Stimulated activated CD4-positive, alpha-beta T cell treated with anti-CD3 and anti-CD28 coated beads, Interleukin-2, amount 100 ng/mL, for 4 hours (primary cell): ENCODE measurements at regions not wholly inside any gene's neighbourhood (a gene's known extent, or its start where the extent isn't known, plus 50 kb on each side); places are given as distances from the start of the nearest gene placed in this dataset.

Experiments used
- DNase-seq: peaks from one replicate; pipeline ENCODE4 v3.0.0-alpha.2; 2020; ENCODE audit warnings: low read depth

DNA sequence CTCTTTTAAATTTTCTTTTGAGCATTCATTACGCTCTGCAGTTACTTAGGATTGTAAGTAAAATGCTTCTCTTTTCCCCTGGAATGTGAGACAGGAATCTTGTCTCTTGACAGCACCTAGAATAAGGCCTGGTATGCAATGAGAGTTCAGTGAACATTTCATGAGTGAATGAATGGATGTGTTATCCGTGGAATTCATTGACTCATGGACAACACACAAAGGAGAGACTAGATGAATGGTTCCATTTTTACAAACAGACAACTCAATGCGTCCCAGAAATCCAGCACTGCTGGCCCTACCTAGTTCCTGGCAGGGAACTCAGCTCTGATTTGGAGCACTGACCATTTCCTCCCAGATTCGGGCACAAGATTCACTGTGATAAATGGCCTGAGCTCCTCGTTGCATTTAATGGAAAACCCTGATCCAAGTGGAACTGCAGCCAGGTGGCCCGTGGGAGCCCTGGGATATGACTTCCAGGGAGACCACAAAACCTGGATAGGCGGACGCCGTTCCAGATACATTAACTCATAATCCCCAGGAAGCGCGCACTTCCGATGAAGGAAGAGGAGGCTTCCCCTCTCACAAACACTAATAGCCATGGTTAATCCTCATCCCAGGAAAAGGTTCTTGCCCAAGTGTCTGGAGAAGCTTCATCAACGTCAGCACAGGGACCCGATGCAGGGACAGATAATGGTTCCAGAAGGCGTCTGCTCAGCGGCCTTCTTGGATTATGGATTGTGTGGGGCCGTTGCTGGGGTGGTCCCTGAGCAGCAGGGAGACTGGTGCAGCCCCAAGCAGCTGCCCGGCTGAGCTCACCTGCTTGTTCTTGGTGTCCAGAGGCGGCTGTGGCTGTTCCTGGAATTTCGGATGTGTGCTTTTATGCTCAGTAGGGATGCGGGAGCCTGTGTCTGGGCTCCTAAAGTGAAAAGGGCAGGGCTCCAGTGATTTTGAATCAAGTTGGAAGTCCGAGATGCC lies 211.1 kb upstream of the TSHZ3 start:
- DNase-seq, result no peak

DNA sequence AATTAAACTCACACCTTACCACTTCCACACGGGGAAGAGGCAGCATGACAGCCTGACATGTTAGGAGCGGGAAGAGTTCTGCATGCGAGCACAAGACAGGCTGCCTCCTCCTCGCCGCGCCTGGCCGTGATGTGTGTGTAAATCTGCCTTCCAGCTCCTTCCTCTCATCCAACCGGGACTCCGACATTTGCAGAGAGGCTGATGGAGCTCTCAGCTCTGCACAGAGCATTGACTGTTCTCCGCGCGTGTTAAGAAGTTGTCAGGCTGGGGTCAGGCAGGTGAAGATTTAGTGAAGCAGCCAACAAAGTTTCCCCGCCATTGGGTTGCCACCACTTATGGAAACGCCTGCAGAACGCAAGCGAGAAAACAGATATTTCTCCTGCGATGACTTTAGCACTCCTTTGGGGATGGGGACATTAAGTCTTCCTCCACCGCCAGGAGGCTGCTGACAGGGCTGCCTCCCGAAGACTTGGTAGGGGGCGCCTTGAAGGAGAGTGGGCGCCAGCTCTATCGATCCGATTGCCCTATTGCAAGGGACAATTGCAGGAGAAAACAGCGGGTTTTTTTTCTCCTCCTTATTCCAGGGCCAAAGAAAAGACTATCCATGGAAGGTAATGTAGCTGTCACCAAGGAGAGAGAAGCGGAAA lies 213.9 kb upstream of the TSHZ3 start:
- DNase-seq, result no peak

DNA sequence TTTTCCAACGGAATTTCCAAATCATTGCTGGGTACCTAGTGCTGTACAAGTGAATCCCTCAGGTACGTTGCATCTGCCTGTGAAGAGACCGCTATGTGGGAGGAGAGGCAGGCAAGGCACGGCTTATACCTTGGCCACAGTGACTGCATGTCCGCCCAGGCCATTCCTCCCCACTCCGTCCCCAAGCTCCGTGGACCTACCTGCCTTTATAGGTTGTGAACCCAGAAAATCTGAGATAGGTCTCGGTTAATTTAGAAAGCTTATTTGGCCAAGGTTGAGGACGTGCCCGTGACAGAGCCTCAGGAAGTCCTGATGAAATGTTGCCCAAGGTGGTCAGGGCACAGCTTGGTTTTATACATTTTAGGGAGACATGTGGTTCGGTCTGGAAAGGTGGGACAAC lies 218.5 kb upstream of the TSHZ3 start:
- no peak for DNase-seq

DNA sequence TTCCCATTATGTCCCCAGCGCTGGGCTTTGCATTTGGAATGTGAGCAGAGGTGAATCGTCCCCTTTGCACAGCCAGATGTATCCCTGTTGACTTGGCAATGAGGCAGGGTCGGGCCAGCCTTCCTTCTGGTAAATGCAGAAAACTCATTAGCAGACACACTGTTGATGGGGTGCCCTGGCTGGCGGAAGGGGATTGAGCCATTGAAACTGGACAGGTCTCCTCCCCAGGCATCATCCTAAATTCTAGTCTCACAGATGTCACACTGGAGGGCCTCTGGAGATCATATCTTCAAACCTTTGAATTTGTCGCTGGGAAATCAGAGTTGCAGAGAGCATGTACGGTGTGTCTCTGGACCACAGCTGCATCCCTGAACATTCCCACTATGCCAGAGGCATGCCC lies 219.5 kb upstream of the TSHZ3 start:
- no peak for DNase-seq

DNA sequence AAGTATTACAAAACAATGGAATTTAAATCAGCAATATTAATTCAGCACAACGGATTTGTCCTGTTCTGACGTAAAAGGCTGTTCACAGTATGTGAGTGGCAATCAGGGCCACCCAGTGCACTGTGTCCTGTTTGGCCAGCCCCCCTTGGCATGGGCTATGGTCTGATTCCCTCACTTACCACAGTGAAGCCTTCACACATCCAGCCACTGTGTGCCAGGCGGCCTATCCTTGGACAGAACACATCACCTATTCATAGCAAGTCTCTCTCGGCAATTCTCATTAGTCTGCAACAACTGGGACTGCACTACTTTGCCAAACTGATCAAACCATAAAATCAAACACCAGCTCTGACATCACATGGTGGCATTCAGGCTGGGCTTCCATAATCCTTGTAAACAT lies 221.5 kb upstream of the TSHZ3 start:
- no peak for DNase-seq

DNA sequence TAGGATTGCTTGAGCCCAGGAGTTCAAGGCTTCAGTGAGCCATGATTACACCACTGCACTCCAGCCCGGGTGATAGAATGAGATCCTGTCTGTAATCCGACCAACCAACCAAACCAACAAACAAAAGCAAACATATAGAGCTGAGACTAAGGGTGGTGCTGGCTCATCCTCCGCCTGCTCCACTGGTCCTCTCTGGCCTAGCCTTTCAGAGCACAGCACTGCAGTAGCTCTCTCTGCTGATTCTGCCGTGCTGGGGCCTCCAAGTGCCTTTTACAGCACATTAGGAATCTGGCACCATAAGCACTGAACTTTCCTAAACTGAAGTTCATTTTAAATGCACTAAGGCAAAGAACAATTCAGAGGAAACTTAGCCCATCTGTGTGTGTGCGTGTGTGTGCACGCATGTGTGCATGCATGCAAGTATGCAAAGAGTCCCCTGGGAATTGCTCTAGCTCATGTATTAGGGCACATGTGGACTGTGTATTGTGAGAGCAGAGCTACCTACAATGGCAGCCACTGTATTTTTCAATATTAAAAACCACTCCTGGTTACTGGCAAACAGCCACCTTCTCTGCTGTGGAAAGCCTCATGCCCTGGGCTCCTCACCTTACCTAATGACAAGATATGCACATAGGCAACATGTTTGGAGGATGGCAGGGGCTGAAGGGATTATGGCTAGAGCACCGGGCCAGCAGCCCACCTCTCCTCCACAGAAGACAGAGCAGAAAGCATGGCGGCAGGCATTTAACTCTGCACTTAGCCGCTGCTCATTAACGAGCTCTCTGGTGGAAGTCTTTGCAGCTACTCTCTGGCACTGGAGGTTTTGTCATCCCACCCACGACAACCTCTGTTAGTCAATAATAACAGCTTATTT lies 223.1 kb upstream of the TSHZ3 start:
- DNase-seq, result no peak

DNA sequence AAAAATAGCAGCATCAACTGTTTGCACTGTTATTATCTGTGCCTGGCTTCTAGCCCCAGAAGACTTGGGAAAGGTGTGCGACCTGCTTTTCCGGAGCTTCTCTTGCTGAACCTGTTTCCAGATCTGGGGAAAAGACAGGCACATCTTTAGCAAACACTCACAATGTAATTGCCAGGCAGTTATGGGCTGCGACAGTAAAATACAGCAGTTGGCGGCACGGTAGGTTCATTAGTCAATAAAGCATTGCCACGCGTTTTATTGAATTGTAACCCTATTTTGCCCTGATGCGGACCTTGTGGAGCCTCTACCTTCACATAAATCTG lies 223.7 kb upstream of the TSHZ3 start:
- DNase-seq, result no peak

DNA sequence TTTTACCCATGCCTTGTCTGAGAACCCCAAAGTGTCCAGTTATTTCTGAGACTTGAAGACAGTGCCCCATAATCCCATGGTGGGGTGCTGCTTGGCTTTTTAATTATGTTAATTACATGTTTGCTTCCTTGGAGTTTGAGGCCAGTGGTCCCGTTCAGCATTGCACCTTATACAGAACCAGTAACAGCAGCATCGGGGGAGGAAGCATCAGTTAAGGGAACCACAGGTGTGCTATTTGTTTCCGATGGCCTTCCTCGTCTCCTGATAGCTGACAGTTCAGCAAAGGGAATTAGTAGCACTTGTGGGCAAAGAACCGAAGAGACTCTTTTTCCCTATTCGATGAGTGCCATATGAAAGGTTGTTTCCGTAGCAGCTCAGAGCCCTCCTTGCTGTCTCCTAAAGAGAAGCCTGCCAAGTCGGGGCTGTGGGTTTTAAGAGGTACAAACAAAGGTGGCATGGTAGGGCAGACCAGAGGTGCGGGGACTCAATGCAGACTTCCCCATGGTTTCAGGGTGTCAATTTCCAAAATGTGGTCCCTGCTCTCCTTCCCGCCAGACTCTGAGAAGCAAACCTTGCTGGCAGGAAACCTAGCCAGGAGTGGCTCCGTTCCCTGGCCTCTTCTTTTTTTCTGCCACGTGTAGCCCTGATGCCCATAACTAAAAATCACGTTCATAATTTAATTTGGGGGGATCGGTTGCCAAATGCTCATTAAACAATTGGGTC lies 225.2 kb upstream of the TSHZ3 start:
- no peak for DNase-seq

DNA sequence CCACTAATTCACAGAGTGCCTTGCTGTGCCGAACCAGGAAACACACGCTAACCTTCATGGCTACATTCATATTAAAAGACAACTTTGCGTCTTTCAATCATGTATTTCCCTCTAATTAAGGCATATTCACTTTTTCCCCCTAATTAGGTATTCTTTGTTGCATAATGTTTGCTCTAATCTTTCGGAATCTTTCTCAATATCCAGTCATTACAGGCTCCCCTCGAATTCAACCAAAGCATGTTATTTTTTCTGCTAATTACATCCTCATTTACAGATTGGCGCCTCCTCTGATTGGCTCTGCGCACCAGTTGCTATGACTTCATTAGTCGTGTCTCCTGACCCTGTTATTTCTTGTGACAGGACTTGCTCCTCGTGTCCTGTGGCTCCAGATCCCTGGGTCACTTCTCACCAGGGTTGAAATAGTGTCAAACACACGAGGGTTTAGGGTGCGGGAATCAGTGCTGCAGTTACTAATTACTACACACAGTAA lies 226.7 kb upstream of the TSHZ3 start:
- DNase-seq, result no peak

DNA sequence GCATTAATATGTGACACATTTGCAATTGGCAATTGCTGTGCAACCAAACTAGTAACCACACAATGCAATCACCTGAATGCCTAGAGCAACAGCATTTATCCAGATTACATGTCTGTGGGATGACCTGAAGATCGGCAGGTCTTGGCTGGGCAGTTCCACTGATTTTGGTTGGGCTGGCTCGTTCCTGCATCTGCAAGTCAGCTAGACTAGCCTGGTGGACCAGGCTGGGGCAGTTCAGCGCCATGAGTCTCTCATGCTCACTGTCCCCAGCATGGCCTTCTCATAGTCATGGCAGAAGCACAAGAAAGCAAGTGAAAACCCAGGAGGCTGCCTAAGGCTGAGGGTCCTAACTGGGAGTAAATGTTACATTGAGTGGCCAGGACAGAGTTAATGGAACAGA lies 229.1 kb upstream of the TSHZ3 start:
- no peak for DNase-seq

DNA sequence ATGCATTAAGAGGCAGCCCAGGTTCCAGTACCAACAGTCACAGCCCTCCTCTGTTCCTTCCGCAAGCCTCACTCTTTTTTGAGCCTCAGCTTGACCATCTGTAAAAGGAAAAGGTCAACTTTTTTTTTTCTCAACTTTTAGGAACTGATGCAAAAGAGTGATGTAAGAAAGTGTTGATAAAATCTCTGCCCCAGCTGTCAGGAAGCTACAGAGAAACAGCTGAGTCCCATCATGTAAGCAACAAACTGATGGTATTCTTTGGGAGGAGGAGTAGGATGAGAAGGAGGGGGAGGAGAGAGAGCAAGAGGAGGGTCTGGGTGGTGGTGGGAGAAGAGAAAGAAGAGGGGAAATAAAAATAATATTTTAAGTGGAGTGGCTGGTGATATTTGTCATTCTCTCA lies 233.9 kb upstream of the TSHZ3 start:
- DNase-seq, result no peak

DNA sequence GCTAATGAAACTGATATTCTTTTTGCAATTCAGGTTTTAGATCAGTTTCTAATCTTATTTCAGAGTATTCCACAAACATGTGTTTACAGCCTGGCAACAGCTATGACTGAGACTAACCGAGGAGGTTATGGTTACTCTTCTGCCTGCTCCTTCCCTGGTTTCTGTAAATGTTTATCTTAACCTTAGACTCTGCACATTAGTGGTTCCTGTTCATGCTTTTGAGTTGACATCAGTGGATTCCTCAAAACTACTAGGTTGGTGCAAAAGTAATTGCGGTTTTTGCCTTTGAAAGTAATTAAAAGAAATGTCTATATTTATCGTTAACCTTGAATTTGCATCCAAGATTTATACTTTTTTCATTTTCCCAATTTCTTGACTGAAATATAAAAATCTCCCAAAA lies 237.0 kb upstream of the TSHZ3 start:
- no peak for DNase-seq

DNA sequence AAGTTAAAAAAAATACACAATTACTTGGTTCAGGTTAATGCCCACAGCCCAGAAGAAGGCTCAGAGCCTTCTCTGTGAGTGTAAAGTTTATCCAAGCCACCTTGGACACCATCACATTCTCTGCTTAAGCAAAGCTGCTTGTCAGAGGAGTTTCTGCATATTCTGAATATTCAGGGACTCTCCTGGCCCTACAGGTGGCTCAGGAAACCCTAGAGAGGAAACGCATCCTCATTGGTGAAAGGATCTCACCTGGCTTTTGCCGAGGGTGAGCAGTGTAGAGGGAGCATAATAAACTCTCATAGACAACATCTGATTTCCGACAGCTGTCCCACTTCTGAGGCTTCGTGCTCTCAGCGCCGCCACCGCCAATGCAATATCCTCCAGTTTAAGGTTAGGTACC lies 239.9 kb upstream of the TSHZ3 start:
- DNase-seq, result no peak

DNA sequence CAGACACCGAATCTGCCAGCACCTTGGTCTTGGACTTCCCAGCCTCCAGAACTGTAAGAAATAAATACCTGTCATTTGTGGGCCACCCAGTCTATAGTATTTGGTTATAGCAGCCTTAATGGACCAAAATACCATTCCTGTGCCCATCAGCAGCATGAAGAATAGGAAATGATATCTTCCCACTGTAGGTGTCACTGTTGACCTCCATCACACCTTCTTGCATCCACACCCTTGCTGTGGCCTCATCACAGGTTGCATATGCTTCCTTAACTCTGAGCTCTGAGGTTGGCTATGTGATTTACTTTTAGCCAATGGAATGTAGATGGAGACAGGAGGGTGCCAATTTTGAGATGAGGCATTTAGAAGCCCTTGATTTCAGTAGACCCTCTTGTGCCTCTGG lies 242.0 kb upstream of the TSHZ3 start:
- DNase-seq, result no peak

DNA sequence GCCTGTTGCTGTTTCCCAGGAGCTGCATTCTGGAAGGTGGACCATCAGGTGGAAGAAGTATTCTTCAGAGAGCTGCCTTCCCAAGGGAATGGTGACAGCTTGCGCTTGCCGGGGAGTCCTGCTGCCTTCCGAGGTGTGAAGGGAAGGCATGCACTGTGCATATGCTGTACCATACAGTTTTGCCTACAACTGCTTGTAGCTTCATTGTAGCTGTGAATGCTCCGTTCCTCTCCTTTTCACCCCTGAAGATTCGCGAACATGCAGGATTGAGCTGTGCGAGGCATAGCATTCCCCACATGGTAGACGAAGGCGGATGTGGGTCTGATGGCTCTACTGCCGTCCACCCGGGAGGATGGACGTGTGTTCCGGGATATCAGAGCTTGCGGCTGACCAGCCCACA lies 243.2 kb upstream of the TSHZ3 start:
- no peak for DNase-seq

DNA sequence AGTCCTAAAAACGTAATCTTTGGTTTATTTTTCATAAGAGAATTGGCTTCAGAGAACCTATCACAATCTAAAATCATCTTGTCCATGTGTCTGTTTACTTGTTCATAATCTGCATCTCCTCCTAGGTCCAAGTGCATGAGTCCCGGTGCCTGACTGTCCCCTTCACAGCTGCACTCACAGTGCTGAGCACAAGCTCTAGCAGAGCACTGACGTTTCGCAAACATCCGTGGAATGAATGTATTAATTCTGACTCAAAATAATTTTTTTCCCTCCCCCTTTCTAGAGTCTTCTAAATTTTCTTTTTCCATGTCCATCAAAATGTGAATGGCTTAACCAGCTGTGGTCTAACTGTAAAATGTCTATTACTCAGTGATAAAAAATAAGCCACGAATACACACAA lies 245.5 kb upstream of the TSHZ3 start:
- DNase-seq, result no peak

DNA sequence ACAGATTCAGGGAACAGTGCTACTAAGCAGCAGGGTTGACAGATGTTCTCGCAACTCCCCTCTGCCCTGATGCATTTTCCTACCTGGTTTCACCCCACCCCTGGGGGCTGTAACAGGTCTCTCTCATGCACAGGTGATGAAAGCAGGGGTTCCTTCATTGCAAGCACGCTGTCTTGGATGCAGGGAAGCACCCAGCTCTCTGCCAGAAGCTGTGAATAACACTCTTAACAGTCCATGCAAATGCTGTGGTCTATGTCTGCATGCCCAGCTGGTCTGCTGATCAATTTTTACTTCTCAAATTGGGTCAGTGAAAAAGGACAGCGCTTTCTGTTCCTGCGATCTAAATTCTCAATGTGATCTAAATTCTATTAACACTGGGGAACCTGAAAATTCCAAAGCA lies 246.3 kb upstream of the TSHZ3 start:
- no peak for DNase-seq

DNA sequence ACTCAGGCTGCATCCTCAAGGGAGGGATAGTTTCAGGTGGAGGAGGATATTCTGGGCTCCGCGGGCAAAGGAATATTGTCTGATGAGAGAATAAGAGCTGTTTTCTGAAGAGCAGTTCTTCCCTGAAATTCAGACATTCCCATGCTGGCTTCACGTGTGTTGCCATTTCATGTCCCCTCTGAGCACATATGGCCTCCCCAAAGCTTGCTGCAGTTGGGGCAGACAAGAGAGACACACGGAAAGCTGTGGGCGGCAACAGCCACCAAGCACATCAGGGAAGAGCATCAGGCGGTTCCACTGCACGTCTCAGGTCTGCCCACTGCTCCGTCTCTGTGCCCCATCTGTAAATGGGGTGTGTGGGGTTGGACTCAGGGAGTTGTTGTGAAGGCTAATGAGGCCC lies 247.5 kb upstream of the TSHZ3 start:
- no peak for DNase-seq

DNA sequence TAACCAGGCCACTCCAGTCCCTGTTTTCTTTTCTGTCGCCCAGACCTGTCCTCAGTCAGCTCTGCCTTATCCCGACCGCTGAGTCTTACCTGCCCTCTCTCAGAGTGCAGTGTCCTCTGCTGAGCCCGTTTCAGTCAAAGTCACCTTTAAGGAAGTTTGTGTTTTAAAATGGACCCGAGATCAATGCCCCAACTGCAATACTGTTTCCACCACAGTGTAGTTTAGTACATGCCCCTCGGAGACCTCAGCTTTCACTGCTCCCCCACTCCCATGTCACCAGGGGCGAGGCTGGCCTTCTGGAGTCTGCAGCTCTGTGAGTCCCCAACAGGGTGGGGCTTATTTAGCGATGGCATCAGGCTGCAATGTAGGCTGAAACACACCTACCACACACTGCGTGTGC lies 248.4 kb upstream of the TSHZ3 start:
- DNase-seq, result no peak

DNA sequence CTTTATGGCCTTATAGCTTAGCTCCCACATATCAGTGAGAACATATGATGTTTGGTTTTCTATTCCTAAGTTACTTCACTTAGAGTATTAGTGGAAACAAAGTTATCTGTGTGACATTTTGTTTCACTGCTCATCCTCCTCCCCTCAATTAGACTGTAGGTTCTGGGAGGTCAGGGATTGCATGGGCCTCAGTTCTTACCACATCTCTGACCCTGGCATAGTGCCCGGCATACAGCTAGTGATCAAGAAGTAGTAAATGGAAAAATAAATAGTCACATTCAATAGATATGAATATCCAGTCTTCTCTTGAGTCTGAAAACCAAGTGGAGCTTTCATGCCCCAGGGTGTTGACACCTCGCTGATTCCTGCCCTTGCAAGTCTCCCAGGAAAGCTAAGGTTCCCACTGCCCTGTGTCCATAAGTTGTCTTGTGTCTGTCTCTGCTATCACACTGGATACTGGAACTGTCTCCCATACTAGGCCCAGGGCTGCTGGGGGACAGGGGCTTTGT lies 249.5 kb upstream of the TSHZ3 start:
- DNase-seq, result no peak

DNA sequence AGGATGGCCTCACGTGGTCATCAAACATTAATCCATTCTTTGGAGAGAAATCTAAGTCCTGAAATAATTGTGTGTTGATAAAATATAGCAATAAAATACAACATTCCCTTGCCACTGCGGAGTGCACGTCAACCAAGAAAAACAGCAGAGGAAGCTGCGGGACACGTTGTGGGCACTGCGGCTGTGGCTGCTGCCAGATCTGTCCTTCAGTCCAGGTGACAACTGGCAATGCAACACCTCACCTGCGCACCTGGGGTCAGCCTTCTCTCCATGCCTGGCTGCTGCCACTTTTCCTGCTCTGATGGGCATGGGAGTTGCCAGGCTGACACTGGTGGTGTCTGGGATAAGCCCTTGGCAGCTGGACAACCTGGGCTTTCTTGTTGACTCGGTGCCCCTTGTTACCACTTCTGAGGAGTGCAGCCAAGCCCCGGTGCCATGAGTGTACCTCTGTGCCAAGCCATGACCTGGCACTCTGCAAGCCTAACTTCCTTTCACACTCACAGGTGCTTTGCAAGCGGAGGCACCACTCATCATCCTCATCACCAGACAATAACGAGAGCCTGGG lies 251.6 kb upstream of the TSHZ3 start:
- no peak for DNase-seq
